ENCODE measurements at regions not wholly inside any gene's neighbourhood (a gene's known extent, or its start where the extent isn't known, plus 50 kb on each side); places are given as distances from the start of the nearest gene placed in this dataset.

DNA sequence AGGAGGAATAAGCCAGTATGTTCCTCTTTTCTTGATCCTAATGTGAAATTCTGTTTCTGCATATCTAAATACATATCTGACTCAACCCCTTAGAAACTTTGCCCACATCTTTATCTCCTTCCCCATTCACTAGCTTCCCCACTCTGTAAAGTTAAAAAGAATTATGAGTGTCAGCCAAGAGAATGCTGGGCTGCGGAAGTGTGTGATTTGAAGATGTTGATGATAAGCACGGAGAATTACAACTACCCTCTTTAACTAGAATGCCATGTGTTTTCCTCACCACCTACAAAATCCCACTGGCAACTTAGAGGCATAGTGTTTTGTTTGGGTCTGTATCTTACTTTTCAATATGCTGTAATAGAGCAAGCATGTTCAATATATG is 490.4 kb upstream of the FANCL start:
- intact Hi-C loops (cut with DNase I): no loop called here
- DNase-seq (ENCODE audit: low spot score): no peak
- no peak for ATAC-seq

DNA sequence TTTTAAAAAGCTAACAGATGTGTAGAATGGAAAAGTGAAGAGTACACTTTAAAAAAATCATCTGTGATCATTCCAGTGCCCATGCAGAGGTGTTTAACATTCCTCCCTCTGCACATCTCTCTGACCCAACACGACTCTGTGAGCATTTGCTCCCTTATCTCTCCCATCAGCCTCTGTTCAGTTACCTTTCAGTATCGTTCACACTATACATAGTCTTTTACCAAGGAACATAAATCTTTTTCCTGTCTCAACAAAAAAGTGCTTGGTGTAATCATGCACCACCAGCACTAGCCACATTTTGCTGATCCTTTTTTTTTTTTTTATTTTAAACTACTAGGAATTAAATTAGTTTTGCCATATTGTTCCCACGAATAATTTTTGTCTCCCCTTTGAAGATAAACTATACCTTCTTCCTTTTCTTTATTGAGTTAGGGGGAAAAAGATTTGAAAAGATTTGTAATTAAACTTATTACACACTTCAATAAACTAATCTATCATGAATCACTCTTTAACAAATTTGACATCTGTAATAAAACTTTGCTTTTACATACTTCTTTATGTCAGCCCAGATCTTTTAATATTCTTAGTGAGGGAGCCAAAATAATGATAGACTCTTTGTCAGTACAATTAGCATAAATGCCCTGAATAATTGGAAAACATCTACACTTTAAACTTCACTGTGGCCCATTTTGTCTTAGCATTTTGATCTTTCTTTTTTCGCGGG is 489.8 kb upstream of the FANCL start:
- no peak for DNase-seq (ENCODE audit: low spot score)
- ATAC-seq: no peak
- intact Hi-C loops (cut with DNase I): no loop called here

DNA sequence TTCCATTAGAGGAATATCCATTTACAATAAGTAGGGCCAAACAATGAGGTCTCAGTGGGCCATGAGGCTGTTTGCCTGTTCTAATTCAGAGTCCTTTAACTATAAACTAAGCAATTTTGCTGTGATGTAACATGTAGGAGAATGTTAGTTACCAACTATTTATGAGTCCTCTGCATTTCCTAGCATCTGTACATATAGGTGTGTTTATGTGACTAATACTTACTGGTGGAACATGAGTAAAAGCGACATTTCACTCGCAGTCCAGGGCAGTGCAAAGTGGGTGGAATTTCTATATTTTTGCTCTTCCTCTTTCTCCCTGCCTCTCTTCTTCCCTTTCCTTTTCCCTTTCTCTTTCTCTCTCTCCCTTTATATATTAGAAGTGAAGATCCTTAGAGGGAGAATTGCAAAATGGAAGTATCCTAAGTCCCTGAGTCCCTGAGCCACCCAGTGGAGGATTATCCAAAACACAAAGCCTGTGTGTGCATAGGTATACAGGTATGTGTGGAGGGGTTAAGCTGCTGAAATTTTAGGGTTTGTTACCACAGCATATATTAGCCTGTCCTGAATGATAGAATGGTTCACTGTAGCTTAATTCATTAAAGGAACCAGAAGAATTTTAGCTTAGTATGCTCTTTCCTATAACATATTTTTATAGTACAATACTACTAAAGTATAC is 487.0 kb upstream of the FANCL start:
- DNase-seq (ENCODE audit: low spot score): no peak

DNA sequence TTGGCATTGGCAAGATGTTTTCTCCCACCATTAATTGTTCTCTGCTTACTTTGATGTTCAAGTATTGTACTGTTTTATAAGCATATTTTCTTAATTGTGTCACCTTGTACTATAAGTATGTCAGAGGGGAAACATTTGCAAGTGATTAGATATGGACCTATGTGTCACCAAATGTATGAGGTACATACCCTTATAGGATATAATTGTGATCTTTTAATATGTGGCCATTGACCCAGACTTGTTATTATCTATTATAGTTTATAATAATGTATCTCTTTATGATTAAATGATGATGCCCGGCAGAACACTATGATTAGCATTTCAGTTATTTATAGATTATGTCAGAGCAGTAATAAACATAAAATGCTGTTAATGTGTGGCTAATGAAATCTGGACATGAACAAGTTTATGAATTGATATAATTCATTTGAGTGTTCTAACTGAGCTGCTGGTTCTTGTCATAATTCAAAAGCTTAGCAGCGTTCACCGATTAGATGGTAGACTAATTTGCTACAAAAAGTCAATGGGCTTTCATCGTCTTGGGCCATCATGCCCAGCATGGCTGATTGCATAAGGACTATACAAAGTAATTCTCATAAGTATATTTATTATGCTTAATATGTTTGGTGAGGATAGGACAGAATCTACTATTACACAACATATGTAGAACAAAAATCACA is 480.9 kb upstream of the FANCL start:
- intact Hi-C loops (cut with DNase I): no loop called here
- no peak for ATAC-seq
- DNase-seq (ENCODE audit: low spot score): no peak

More for the DNA sequence above, 487.0 kb upstream of the FANCL start:
- intact Hi-C loops (cut with DNase I): no loop called here
- no peak for ATAC-seq

DNA sequence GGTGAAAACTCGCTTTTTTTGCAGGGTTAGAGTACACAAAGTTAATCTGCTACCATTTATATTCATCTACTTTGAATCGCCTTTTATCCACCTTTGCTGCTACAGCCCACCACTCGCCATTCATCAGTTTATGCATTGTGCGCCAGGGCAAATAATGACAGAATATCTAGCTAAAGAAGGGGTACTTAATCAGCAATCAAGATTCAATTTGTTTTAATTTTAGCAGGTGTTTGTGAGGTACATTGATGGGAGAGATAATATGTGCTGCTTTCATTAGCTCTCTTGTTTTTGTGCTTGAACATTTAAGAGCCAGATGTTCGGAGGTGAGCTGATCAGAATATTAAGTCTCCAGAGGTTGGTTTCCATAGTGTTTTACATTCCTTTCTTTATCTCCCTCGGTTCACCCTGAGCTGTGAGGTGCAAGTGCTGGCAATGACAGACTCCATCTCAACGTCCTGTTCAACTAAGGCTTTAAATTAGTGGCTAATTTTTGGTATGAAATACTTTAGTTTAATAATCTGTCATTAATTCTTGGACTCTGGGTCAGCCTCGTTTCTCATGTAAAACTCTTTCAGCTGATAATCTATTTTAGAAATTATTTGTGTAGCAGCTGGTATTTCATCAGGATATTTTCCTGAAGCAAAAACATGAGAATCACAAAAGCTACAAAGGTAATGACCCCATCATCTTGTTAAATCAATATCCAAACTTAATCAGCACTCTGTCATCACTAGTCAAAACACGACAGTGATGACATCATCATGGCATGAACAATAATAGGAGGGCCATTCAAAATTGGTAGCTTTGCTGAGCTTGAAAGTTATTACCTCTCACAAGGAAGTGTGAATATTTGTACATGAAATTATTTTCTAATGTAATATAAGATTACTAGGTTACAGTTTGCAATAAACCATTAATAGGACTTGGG is 479.9 kb upstream of the FANCL start:
- DNase-seq (ENCODE audit: low spot score) (no peak), ATAC-seq (no peak)
- intact Hi-C loops (cut with DNase I): no loop called here

DNA sequence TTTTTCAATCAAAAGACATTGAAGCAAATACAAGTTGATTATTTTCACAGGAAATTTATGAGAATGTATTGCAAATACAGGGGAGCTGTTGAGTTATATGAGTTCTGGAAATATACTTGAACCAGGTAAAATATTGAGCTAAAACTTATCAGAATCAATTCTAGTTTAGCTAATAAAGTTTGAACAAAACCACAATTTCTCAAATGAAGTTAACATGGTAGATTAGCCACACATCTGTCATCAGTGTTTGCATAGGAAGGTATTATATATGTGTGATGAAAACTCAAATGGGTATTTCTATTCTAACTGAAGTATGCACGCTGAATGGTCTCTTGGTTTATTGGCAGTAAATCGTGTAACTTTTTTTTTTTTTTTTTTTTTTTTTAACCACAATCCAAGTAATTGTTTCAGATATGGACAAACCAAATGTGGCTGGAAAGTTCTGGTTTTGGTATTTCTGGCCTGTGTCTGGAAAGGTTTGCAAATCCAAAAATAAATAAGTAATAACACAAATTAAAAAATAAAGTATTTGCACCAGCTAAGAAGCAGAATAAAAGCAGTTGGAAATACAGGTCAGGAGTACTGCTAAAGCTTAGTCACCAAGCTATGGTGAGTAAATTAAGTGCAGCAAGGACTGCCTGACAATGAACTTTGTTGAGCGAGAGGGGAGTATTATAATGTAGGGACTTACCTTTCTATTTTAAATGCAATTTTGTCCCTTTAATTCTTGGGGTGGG is 479.1 kb upstream of the FANCL start:
- DNase-seq (ENCODE audit: low spot score) (no peak), ATAC-seq (no peak)
- intact Hi-C loops (cut with DNase I): no loop called here

DNA sequence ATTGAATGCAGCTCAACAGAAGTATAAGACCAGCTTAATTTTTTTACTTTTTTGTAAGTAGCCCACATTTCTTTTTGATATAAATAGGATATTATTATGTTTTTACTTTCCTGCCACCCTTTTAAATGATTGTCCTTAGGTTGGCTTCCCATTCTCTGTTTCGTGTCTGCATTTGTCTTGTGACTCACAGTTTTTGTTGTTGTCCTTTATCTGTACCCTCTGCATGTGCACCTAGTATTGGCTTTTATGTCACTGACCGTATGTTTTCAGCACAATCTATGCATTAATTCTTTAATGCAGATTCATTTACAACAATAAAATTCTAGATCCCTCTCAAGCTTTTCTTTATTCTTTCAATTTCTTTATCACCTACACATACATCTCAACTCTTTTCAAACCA is 474.2 kb upstream of the FANCL start:
- intact Hi-C loops (cut with DNase I): no loop called here
- no peak for ATAC-seq
- no peak for DNase-seq (ENCODE audit: low spot score)

DNA sequence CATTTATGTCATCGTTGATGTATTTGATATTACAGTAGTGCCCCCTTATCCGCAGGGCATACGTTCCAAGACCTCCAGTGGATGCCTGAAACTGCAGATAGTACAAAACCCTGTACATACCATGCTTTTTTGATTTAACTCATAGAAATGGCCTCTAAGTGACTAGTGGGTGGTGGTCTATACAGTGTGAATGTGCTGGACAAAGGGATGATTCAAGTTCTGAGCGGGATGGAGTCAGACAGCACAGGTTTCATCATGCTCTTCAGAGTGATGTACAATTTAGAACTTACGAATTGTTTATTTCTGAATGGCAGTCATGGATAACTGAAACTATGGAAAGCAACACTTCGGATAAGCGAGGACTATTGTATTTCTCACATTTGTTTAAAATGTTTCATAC is 473.1 kb upstream of the FANCL start:
- DNase-seq (ENCODE audit: low spot score): no peak

DNA sequence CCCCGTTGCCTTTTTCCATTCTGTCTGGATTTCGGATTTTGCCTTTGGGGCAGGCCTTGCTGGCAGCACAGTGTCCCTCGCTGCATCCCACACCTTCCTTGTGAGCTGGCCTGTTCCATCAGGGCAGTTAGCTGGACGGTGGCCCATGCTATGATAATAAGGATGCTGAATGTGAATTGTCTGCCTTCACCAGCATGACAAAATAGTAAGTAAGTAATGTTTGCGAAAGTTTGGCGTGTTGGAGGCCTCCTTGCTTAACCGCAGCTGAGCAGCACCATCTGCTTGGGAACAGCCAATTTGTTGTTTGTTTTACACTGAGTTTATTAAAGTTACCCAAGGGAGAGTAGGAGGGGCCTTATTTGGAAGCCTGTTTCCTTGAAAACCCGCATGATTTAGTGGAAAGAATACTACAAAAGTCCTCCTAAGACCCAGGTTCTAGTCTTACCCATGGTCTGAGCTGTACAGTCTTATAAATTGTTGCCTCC is 469.7 kb upstream of the FANCL start:
- no peak for DNase-seq (ENCODE audit: low spot score)
- intact Hi-C loops (cut with DNase I): no loop called here

More for the DNA sequence above, 473.1 kb upstream of the FANCL start:
- intact Hi-C loops (cut with DNase I): no loop called here
- ATAC-seq: no peak

DNA sequence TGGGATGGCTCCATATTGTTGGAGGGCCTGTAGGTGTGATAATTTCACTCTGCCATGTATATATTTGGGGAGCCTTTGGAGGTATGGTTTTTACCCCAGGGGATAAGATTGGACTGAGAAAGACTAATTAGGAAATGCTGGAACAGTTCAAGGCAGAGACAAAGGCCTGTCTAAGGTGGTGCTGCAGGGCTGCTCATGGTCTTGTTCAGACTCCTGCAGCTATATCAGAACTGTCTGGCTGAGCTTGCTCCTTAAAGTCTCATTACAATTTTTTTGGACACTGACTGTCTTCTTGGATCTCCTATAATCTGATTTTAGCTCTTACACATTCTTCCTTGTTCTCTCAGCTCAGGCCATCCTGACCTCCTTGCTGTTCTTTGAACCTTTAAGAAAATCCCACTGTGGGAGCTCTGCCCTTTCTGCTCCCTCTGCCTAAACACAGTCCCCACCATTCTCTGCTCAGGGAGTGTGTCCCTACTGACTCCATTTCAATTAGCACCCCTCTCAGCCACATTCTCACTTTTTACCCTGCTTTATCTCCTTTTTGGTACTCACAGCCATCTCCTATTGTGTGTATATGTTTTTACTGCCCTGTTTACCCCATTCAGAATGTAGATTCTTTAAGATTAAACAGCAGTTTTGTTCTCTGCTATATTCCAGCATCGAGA is 468.7 kb upstream of the FANCL start:
- DNase-seq (ENCODE audit: low spot score): no peak
- ATAC-seq: no peak
- intact Hi-C loops (cut with DNase I): no loop called here

More for the DNA sequence above, 469.7 kb upstream of the FANCL start:
- ATAC-seq: peak; percentile 58

DNA sequence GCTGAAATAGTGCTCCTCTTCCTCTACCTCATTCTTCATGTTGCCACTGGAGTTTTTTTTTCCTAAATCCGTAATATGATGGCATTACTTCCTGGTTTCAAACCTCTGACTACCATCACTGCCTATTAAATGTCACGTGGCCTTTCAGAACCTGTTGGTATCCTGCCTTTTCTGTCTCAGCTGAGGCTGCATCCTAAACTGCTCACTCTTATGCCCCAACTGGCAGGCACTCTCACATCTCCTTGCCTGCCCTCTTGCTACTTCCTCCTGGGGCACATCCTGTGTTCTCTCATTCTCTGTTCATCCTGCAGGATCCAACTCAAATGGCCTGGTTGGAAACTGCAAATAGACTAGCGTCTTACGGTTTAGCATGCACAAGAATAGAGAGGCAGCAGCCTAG is 468.1 kb upstream of the FANCL start:
- ATAC-seq (no peak), DNase-seq (ENCODE audit: low spot score) (no peak)
- intact Hi-C loops (cut with DNase I): no loop called here

DNA sequence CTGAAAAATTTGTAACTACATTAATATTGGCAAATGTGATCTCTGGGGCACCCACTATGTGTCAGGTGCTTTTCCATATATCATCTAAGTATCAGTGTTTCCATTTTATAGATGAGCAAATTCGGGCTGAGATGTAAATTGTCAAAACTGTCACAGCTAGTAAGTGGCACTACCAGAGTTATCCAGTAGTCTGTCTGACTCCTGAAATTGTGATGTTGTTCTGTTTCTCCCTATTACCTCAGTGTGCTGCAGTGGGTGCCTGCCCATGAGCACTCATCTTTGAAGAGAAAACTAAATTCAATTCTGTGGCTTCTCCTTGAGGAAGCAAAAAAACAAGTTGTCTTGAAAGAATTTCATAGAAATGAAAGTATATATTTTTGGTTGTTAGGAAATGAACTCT is 467.4 kb upstream of the FANCL start:
- ATAC-seq: no peak
- DNase-seq (ENCODE audit: low spot score): no peak
- intact Hi-C loops (cut with DNase I): no loop called here

DNA sequence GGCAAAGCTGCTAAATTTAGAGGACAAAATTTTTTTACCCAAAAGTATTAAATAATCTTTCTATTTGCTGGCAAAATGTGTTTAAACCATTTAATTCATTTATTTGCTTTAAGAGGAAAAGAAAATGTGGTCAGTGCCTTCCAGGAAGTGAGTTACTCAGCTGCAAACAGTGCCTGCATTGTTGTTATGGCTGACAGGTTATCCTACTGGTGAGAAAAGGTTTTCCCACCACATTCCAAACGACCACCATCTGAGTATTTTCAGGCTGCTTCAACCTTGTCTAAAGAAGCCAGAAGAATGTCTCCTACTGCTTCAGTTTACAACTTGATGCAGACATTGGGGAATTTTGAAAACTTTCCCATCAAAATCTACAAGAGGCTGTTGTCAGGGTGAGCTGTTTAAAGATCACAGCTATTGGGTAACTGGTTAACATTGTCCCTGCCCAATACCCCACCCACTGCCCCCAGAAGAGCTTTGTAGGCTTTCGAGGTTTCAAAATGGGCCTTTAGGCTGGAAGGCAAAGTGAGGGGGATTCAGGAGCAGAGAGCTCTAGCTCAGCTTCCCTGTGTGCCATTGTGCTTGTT is 461.3 kb upstream of the FANCL start:
- intact Hi-C loops (cut with DNase I): no loop called here
- ATAC-seq (no peak), DNase-seq (ENCODE audit: low spot score) (no peak)

DNA sequence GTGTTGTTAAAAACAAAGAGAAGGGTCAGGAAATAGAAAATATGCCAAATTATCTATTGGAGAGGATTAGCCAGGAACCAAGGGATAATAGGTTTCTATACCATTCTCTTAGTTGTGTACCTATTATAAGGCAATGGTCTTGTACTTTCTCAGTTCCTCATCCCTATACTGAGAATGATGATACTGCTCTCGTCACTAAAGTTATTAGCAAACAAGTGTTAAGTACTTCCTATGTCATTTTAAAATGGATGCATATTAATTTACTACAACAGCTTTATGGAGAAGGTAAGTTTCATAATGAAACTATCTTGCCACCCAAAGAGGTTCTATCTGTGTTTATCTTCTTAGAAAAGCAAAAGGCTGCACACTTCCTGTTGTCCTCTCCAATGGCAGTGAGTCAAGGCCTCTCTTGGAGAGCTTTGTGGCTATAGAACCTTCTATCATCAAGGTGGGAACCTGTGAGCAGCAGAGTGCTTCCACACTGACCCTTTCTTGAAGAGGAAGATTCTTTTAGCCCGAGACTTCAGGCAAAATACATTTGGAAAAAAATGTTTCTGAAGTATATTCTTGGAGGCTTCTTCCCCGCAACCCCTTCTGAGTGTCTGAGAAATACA is 460.7 kb upstream of the FANCL start:
- intact Hi-C loops (cut with DNase I): no loop called here
- ATAC-seq (no peak), DNase-seq (ENCODE audit: low spot score) (no peak)

DNA sequence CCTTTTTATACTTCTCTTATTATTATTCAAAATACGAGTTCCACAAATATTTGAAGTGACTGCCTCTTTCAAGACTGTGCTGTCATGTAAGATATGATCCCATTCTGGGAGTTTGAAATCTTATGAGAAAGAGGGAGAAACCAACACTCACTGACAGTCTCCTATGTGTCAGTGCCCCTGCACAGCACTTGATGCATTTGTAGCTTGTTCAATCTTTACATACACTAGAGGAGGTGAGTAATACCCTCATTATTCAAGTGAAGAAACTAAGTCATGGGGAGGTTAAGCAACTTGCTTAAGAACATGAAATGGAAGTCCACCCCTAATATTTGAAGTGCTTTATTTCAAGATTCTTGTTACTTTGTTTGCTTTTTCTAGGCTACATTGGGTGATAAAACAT is 459.5 kb upstream of the FANCL start:
- ATAC-seq: no peak
- no peak for DNase-seq (ENCODE audit: low spot score)
- intact Hi-C loops (cut with DNase I): no loop called here

DNA sequence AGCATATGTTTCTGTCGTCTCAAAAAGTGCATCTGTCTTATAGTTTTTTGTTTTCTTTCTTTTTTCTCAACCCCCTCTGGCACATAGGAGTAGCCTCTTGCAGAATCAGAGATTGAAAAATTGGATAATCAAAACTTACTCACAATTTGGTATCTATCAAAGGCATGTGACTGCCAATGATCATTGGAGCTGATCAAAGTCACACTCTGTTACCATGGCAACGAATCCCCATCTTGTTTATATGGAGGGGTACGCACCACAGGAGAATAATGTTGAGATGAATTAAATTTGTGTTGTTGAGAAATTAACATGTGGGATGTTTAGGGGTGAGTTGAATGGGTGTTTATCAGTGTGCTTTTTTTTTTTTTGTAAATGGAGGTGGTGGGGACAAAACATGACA is 458.3 kb upstream of the FANCL start:
- ATAC-seq (no peak), DNase-seq (ENCODE audit: low spot score) (no peak)
- intact Hi-C loops (cut with DNase I): no loop called here

DNA sequence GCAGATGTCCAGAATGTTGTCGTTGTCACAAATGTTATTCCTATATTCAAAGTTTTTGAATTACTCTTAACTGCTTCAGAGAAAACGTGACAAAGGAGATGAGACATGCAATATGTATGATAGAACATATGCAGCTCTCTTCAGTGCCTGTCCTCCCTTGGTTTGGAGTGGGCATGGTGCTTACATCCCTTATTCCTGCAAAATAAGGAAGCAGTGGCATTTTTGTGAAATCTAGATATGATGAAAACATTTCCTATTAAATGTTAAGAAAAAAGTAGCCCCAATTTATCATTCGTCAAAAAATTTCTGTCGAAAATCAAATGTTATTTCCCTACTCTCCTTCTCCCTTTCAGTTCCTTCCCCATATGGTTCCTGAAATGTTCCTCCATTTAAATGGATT is 457.5 kb upstream of the FANCL start:
- intact Hi-C loops (cut with DNase I): no loop called here
- no peak for DNase-seq (ENCODE audit: low spot score)
- no peak for ATAC-seq

All from sciatic nerve (tissue), 2 donors.